Suprapubic skin (tissue), 3 donors: ENCODE measurements at regions not wholly inside any gene's neighbourhood (a gene's known extent, or its start where the extent isn't known, plus 50 kb on each side); places are given as distances from the start of the nearest gene placed in this dataset.

Source experiments
- POLR2A ChIP-seq, 2 donors: fragments of 450-650 bp; IDR thresholded peaks; one replicate each; pipeline ENCODE4 v1.6.1; 2017; ENCODE audit warnings: antibody characterized with exemption in 2 of 2, mild to moderate bottlenecking in 2 of 2, moderate library complexity in 2 of 2
- TF ChIP-seq, protein P1 (sequence below), 2 donors: fragments of 200-600 bp in 1 of 2; fragments of 450-650 bp in 1 of 2; sonication (generic) in 1 of 2; IDR thresholded peaks; one replicate each; pipeline ENCODE4 v1.5.1; 2016 to 2019; ENCODE audit warnings: antibody characterized with exemption in 2 of 2, mild to moderate bottlenecking in 1 of 2, moderate library complexity in 1 of 2

DNA sequence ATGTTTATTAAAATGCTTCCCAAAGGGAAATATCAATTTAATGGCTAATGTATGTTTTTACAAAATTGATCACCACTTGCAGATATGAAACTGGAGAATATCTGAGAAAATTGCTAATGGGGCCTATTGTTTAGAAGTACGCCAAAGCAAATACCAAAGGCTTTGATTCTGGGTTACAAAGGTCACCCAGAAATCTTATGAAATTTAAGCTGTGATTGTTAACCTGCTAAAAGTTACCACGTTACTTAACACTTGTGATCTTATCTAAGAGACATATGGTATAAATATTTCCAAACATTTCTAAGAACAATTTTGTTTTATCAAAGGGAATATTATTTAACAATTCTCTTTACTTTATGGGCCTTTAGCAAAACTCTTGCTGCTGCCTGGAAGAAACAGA lies 383.3 kb downstream of the TFAP2A start:
- TF ChIP-seq, protein P1, sequence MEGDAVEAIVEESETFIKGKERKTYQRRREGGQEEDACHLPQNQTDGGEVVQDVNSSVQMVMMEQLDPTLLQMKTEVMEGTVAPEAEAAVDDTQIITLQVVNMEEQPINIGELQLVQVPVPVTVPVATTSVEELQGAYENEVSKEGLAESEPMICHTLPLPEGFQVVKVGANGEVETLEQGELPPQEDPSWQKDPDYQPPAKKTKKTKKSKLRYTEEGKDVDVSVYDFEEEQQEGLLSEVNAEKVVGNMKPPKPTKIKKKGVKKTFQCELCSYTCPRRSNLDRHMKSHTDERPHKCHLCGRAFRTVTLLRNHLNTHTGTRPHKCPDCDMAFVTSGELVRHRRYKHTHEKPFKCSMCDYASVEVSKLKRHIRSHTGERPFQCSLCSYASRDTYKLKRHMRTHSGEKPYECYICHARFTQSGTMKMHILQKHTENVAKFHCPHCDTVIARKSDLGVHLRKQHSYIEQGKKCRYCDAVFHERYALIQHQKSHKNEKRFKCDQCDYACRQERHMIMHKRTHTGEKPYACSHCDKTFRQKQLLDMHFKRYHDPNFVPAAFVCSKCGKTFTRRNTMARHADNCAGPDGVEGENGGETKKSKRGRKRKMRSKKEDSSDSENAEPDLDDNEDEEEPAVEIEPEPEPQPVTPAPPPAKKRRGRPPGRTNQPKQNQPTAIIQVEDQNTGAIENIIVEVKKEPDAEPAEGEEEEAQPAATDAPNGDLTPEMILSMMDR (IDR thresholded peaks at IDR 0.05): no peak
- no peak for TF ChIP-seq POLR2A (IDR thresholded peaks at IDR 0.05)
